ENCODE measurements at regions not wholly inside any gene's neighbourhood (a gene's known extent, or its start where the extent isn't known, plus 50 kb on each side); places are given as distances from the start of the nearest gene placed in this dataset.
"Not testable (repeated sequence)": the region's sequence is repeated elsewhere in the genome, so short reads cannot be mapped to it uniquely, and the experiment has no call there.

DNA sequence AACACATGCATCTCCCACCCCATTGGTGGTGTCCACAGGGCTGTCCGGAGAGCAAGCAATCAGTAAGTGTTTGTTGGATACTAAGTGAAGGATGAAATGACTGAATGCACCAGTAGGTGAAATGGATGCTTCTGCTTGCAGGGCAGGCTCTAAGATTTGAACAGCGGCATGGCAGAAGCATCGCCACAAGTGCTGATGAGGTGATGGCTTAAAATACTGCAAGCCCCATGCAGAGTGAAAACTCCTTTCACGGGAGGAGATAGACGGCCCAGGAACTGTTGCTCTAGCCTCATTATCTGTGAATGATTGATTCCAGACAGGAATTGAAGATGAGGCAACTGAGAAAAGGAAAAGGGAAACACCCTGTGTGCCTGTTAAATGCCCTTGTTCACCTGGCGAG is 158.9 kb downstream of the LY86 start:
- Mint-ChIP-seq H3K4me3 (no peak overlapping the region), H3K4me1 (no peaks in the 10 kb centered on the region), H3K27ac (no peak overlapping the region), H3K27me3 (ENCODE audit: low read depth in 3 of 3) (peaks cover 2 to 7% (median 6%) of the 10 kb centered on the region in 3 donors), H3K36me3 (no peaks in the 10 kb centered on the region), H3K9me3 (no peaks in the 10 kb centered on the region)
- no peak for DNase-seq

DNA sequence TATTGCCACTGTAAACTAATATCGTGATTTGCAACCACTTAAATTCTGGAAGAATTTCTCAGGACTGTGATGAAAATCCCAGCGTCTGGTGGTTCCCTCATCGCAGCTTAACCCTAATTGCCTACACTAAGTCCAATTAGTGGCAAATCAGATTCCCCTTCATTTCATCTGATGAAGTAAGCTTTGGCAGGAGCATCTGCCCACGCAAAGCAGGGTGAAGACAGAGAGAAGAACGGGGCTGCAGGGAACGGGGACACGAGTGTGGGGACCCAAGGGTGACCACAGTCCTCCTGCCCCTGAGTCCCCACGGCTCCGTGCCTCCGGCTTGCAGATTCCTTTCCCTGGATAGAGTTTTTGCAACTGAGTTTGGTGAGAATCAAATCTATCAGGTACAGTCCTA is 159.5 kb downstream of the LY86 start:
- Mint-ChIP-seq H3K9me3 (no peaks in the 10 kb centered on the region), H3K4me1 (no peaks in the 10 kb centered on the region), H3K4me3 (no peak overlapping the region), H3K27me3 (ENCODE audit: low read depth in 3 of 3) (peaks cover 2 to 7% (median 6%) of the 10 kb centered on the region in 3 donors), H3K27ac (no peak overlapping the region), H3K36me3 (no peaks in the 10 kb centered on the region)
- no peak for DNase-seq

DNA sequence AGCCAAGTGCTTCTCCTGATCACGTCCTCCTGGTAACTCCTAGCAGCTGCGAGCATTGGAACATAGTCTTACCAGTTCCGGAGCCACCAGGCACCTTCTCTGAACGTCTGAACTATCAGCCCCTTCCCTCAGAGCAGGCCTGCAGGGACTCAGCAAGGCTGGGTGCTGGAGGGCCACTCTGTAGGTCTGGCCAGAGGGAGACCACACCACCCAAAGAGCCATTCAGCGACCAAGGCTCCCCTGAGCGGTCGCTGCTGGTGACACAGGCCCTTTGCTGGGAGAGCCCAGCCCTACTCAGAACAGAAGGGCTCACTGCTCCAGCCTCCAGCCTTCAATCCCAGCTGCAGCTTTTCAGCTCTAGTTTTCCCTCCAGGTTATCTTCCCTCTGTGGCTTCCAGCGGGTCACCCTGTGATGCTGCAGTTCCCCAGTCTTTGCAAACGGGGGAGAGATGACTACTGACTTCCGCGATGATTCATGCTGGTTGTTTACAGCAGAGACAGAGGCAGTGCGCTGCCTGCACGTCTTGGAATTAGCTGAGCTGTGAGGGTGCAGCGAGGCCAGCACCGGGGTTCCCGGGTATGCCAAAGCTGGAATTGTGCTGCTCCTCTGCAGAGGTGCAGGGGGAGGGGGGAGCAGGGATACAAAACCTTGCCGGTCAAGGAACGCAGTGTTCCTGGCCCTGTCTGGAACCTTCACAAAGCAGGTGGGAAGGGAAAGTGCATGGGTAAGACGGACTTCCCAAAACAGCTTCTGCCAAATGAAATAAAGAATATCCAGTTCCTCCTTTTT is 161.4 kb downstream of the LY86 start:
- DNase-seq: no peak
- Mint-ChIP-seq H3K9me3 (no peaks in the 10 kb centered on the region), H3K27me3 (ENCODE audit: low read depth in 3 of 3) (peaks cover 0 to 6% (median 3%) of the 10 kb centered on the region in 3 donors), H3K36me3 (no peaks in the 10 kb centered on the region), H3K4me1 (no peaks in the 10 kb centered on the region), H3K27ac (peak overlapping the region in 1 of 6 donors; percentile 42), H3K4me3 (no peak overlapping the region)

DNA sequence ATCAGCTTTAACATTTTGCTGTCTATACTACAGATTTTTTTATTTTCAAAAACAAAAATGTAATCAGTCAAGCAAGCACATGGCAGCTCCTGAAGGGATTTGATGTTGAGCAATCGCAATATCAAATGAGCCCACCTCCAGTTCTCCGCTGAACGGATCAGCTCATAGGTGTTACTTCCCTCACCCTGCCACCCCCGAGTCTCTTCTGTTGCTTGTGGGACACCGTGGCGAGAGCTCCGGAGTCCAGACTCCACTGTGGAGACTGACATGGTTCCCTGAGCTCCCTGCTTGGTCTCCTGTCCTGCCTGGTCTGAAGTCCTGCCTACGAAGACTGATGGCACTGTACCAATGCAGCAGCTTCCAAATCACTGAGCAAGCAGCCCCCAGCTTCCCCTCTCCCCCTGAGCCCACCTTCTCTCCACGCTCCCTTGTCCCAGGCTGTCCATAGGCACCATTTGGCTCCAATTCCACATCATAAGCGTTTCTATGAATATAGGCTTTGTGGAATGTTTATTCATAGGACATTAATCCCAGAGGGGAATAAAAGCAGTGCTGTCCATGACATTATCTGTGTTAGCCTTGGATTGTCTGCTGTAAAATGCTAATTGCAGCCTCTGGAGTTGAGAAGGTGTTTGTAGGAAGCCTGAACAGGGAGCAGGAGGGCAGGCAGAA is 162.2 kb downstream of the LY86 start:
- H3K27ac Mint-ChIP-seq: no peak overlapping the region
- no peak overlapping the region for H3K4me3 Mint-ChIP-seq
- no peaks in the 10 kb centered on the region for H3K36me3 Mint-ChIP-seq
- H3K4me1 Mint-ChIP-seq: no peaks in the 10 kb centered on the region
- H3K27me3 Mint-ChIP-seq (ENCODE audit: low read depth in 3 of 3): peaks cover 0 to 6% (median 3%) of the 10 kb centered on the region in 3 donors
- DNase-seq: no peak
- H3K9me3 Mint-ChIP-seq: no peaks in the 10 kb centered on the region

DNA sequence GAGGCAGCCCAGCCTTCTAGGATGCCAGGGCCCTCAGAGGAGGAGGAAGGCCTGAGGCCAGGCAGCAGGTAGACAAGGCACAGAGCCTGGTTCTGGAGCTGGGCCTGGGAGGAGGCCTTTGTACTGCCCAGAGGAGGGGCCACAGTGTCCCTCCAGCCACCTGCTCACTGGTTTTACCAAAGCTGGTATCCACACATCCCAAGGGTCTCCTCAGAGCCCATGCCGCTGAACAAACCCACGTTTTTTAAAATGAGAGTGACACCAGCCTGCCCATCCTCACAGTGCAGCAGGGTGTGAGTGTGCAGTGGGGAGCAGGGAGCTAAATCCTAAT is 162.7 kb downstream of the LY86 start:
- Mint-ChIP-seq H3K27ac (no peak overlapping the region), H3K9me3 (no peaks in the 10 kb centered on the region)

DNA sequence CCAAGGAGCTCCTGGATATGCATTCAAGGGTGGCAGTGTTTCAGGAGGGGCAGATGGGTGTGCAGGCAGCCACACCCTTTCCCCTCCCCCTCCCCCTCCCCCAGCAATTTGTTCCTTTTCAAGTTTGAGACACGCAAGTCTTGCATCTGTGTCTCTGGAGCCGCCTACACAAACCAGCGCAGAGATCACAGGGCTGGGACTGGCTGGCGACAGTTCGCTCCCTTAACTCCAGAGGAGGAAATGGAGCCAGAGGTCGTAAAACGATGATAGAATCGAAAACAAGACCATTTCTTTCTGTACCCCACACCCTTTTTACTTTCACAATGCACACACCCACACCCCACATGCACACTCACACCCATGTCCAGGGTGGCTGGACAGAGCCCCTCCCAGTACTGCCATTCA is 163.1 kb downstream of the LY86 start:
- Mint-ChIP-seq H3K27ac (no peak overlapping the region), H3K4me3 (no peak overlapping the region), H3K4me1 (no peaks in the 10 kb centered on the region), H3K27me3 (ENCODE audit: low read depth in 3 of 3) (peaks cover 0 to 7% (median 6%) of the 10 kb centered on the region in 3 donors), H3K9me3 (no peaks in the 10 kb centered on the region), H3K36me3 (no peaks in the 10 kb centered on the region)
- no peak for DNase-seq

More for the DNA sequence above, 162.7 kb downstream of the LY86 start:
- Mint-ChIP-seq H3K36me3 (no peaks in the 10 kb centered on the region), H3K4me3 (no peak overlapping the region), H3K27me3 (ENCODE audit: low read depth in 3 of 3) (peaks cover 0 to 7% (median 6%) of the 10 kb centered on the region in 3 donors), H3K4me1 (no peaks in the 10 kb centered on the region)
- no peak for DNase-seq

DNA sequence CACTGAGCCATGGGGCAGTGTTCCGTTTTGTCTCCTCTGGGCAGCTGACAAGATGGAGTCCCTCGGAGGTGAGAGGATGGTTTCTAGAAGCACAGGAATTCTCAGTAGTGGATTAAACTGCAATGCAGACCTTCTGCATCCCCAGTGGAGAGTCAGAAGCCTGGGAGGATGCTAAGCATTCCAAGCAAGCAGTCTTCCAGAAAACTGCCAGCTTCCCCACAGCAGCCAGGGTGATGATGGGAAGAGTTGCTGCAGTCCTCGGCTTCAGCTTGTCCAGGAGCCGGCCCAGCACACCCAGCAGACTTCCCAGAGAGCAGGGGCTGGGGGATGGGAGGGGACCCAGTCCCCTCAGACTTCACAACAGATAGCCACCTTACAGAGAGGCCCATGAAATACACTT is 163.6 kb downstream of the LY86 start:
- no peaks in the 10 kb centered on the region for H3K4me1 Mint-ChIP-seq
- no peak overlapping the region for H3K27ac Mint-ChIP-seq
- H3K4me3 Mint-ChIP-seq: no peak overlapping the region

DNA sequence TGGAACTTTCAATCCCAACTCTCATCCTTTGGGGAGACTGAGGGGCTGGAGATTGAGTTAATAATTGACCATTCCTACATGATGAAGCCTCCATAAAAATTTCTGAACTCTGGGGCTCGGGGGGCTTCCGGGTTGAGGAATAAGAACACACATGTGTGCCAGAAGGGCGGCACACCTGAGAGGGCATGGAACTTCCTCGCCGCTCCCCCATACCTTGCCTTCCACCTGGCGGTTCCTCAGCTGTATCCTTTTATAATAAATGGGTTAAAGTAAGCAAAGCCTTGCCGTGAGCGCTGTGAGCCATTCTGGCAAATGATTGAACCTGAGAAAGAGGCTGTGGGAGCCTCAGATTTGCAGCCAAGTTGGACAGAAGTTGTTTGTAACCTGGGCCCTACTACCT is 164.8 kb downstream of the LY86 start:
- no peaks in the 10 kb centered on the region for H3K4me1 Mint-ChIP-seq
- no peaks in the 10 kb centered on the region for H3K9me3 Mint-ChIP-seq
- H3K27me3 Mint-ChIP-seq (ENCODE audit: low read depth in 3 of 3): peaks cover 0 to 4% (median 3%) of the 10 kb centered on the region in 3 donors
- no peaks in the 10 kb centered on the region for H3K36me3 Mint-ChIP-seq
- H3K27ac Mint-ChIP-seq: no peak overlapping the region
- no peak overlapping the region for H3K4me3 Mint-ChIP-seq
- DNase-seq: no peak

More for the DNA sequence above, 163.6 kb downstream of the LY86 start:
- H3K27me3 Mint-ChIP-seq (ENCODE audit: low read depth in 3 of 3): peaks cover 0 to 6% (median 4%) of the 10 kb centered on the region in 3 donors
- DNase-seq: no peak
- H3K9me3 Mint-ChIP-seq: no peaks in the 10 kb centered on the region
- H3K36me3 Mint-ChIP-seq: no peaks in the 10 kb centered on the region

DNA sequence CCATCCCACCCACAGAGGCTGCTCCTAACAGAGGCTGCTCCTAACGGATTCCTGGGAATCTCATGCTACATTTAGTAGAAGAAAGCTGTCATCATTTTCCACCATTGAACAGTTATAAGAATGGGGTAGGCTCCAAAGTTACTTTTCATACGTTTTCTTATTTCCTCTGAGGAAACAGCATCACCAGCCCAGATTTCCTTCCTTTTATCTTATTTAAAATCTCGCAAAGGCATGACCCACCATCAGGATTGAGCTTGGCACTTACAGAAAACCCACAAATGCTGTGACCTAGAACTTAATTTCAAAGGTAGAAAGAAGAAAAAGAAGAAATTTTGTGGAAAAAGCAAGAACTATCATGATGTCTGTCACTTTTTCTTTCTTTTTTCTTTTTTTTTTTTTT is 168.0 kb downstream of the LY86 start:
- no peak for DNase-seq
- peaks cover 0 to 10% (median 1%) of the 10 kb centered on the region in 3 donors for H3K27me3 Mint-ChIP-seq (ENCODE audit: low read depth in 3 of 3)
- H3K27ac Mint-ChIP-seq: no peak overlapping the region
- no peaks in the 10 kb centered on the region for H3K9me3 Mint-ChIP-seq
- H3K4me1 Mint-ChIP-seq: no peaks in the 10 kb centered on the region
- no peaks in the 10 kb centered on the region for H3K36me3 Mint-ChIP-seq
- no peak overlapping the region for H3K4me3 Mint-ChIP-seq

DNA sequence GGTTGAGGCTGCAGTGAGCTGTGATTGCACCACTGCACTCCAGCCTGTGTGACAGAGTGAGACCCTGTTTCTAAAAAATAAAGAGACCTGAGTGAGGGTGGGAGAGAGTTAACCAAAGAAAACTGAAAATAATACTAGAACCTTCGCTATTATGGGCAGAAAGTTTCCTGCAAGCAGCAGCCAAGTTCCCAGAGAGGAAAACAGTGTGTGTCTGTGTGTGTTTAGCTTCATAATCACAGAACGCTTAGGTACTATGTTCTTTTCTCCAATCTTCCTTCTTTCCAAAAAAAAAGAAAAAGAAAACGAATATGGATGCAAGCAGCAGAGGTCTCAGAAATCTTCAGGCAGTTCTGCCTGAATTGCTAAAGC is 170.0 kb downstream of the LY86 start:
- no peak overlapping the region for H3K4me3 Mint-ChIP-seq
- H3K27ac Mint-ChIP-seq: no peak overlapping the region
- no peaks in the 10 kb centered on the region for H3K36me3 Mint-ChIP-seq
- H3K27me3 Mint-ChIP-seq (ENCODE audit: low read depth in 3 of 3): peaks cover 0 to 10% (median 1%) of the 10 kb centered on the region in 3 donors
- no peaks in the 10 kb centered on the region for H3K4me1 Mint-ChIP-seq
- H3K9me3 Mint-ChIP-seq: no peaks in the 10 kb centered on the region
- DNase-seq: no peak

DNA sequence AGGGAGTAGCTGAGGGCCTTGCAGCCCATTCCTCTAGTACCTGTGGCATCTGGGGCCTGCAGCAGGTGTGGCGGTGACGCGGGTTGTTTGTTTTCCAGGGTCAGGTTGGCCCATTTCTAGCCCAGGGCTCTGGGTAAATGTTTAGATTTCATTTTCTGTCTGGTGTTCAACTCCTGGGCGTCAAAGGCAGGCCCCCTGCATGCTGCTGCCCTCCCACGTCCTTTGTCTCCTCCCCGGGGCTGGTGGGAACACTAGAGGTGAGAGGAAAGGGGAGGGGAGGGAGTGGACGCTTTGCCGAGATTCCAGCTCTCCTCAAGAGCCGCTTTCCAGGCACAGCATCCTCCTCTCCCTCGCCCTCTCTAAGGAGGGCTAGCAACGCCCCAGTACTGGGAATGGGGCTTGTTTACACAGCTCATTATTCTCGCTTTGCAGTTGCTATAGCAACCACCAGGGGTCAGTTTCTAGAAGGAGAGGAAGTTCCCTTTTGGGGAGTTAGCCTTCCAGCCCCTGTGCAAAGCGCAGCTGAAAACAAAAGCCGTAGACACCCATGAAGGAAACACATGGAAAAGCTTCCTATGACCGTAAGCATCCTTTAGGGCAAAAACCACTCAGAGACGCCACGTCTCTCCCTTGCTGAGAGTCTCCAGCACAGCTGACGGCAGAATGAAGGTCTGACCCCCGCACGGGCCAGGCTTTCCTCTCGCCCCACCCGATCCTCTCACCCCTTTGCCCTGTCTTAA is 170.6 kb downstream of the LY86 start:
- Mint-ChIP-seq H3K9me3 (no peaks in the 10 kb centered on the region), H3K36me3 (no peaks in the 10 kb centered on the region)

DNA sequence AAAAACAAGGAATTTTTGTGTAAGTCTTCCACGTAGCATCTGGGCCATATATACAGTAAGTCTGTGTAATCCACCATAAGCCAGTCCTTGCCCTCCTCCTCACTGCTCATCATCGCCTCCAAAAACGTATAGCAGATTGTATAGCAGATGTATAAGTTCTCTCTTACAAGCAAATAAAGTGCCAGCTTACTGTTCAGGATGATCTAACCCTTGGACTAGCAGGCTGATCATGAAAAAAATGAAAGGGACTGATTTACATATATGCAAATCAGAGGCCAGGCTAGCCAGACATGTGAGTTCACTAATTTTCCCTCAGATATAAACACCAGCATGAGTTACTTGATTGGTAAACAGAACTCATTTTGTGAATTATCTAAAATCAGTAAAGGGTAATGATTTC is 171.5 kb downstream of the LY86 start:
- no peak for DNase-seq
- Mint-ChIP-seq H3K27ac (no peak overlapping the region), H3K36me3 (no peaks in the 10 kb centered on the region), H3K9me3 (no peaks in the 10 kb centered on the region), H3K4me1 (no peaks in the 10 kb centered on the region), H3K4me3 (no peak overlapping the region), H3K27me3 (ENCODE audit: low read depth in 3 of 3) (peaks cover 0 to 10% (median 1%) of the 10 kb centered on the region in 3 donors)

More for the DNA sequence above, 170.6 kb downstream of the LY86 start:
- peak; percentile 9 to 12 (median 11) for DNase-seq
- H3K27me3 Mint-ChIP-seq (ENCODE audit: low read depth in 3 of 3): peaks cover 0 to 10% (median 1%) of the 10 kb centered on the region in 3 donors
- no peaks in the 10 kb centered on the region for H3K4me1 Mint-ChIP-seq
- no peak overlapping the region for H3K27ac Mint-ChIP-seq
- H3K4me3 Mint-ChIP-seq: no peak overlapping the region

DNA sequence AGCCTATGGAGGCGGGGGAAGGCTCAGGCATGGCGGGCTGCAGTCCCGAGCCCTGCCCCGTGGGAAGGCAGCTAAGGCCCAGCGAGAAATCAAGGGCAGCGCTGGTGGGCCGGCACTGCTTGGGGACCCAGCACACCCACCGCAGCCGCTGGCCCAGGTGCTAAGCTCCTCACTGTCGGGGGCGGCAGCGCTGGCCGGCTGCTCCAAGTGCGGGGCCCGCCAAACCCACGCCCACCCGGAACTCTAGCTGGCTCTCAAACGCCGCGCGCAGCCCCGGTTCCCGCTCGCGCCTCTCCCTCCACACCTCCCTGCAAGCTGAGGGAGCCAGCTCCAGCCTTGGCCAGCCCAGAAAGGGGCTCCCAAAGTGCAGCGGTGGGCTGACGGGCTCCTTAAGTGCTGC is 174.0 kb downstream of the LY86 start:
- DNase-seq; H3K27ac Mint-ChIP-seq; H3K36me3 Mint-ChIP-seq; H3K4me1 Mint-ChIP-seq; H3K4me3 Mint-ChIP-seq; H3K9me3 Mint-ChIP-seq; H3K27me3 Mint-ChIP-seq (ENCODE audit: low read depth in 3 of 3): not testable (repeated sequence)

DNA sequence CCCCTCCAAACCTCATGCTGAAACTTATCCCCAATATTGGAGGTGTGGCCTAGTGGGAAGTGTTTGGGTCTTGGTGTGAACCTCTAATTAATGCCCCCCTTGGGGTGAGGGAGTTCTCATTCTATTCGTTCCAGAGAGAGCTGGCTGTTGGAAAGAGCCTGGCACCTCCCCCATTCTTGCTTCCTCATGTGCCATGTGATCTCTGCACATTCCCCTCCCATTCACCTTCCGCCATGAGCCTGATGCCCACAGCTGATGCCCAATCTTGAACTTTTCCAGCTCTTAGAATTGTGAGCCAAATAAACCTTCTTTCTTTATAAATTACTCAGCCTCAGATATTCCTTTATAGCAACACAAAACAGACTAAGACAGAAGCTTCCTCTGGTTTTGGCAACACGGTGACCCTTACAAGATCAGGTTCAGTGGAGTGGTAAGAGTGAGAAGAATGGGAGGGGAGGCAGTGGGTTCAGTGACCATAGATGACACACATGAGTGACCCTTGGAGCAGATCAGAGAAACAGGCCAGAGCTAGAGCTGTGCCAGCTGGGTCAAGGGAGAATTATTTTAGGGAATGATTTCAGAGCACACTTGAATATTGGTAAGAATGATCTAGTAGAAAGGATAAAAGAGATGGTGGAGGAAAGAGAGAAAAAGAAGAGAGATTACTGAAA is 176.4 kb downstream of the LY86 start:
- DNase-seq: no peak
- Mint-ChIP-seq H3K9me3 (no peaks in the 10 kb centered on the region), H3K4me3 (no peak overlapping the region), H3K36me3 (no peaks in the 10 kb centered on the region), H3K27me3 (ENCODE audit: low read depth in 3 of 3) (peaks cover 1 to 2% (median 2%) of the 10 kb centered on the region in 3 donors), H3K27ac (peak overlapping the region in 1 of 6 donors; percentile 19), H3K4me1 (no peaks in the 10 kb centered on the region)

Measured in immature natural killer cell (primary cell).